Ovary (tissue), 3 donors: ENCODE measurements at regions not wholly inside any gene's neighbourhood (a gene's known extent, or its start where the extent isn't known, plus 50 kb on each side); places are given as distances from the start of the nearest gene placed in this dataset.

Experiments
- CTCF ChIP-seq, 3 donors: fragments of 450-650 bp in 2 of 3; fragments of 200-600 bp in 1 of 3; IDR thresholded peaks; one replicate each; pipeline versions ENCODE4 v1.5.1 to v1.8.0; 2016 to 2022; ENCODE audit warnings: antibody characterized with exemption in 3 of 3, mild to moderate bottlenecking in 1 of 3
- EP300 ChIP-seq: sonication (generic); formaldehyde crosslinking; IDR thresholded peaks from one replicate; pipeline ENCODE4 v1.6.1; 2017; ENCODE audit warnings: antibody characterized with exemption
- donor health status: DM: no; HTN: no; CAD: no.

GRCh38 chr1:78291872-78292271 is 198.9 kb upstream of the PTGFR start:
- TF ChIP-seq CTCF (IDR thresholded peaks at IDR 0.05) (no peak), EP300 (no peak)
